Spleen (tissue), 11 donors: ENCODE measurements at regions not wholly inside any gene's neighbourhood (a gene's known extent, or its start where the extent isn't known, plus 50 kb on each side); places are given as distances from the start of the nearest gene placed in this dataset.

ENCODE experiments used
- DNase-seq: peaks from one replicate; pipeline ENCODE4 v3.0.0-alpha.2; 2020
- H3K27ac ChIP-seq, 8 donors: fragments of 200-600 bp; sonication (generic) in 7 of 8; 1 replicate in 4 of 8; 2 replicates in 4 of 8; pipeline versions ENCODE4 v1.5.0 to v1.8.0; 2016 to 2021; ENCODE audit warnings: inconsistent platforms in 4 of 8, mild to moderate bottlenecking in 4 of 8, moderate library complexity in 1 of 8
- H3K27me3 ChIP-seq, 7 donors: fragments of 200-600 bp; sonication (generic) in 6 of 7; replicated peaks in 1 of 7; 1 replicate in 4 of 7; 2 replicates in 3 of 7; pipeline versions ENCODE4 v1.5.0 to v1.8.0; 2016 to 2021; ENCODE audit warnings: inconsistent platforms in 3 of 7, mild to moderate bottlenecking in 1 of 7
- H3K36me3 ChIP-seq, 6 donors: fragments of 200-600 bp; sonication (generic) in 5 of 6; 1 replicate in 4 of 6; 2 replicates in 2 of 6; pipeline versions ENCODE4 v1.5.0 to v1.8.0; 2016 to 2021; ENCODE audit warnings: inconsistent platforms in 2 of 6
- H3K4me1 ChIP-seq, 6 donors: fragments of 200-600 bp; sonication (generic) in 5 of 6; 1 replicate in 3 of 6; 2 replicates in 3 of 6; pipeline versions ENCODE4 v1.5.0 to v1.8.0; 2016 to 2021; ENCODE audit warnings: inconsistent platforms in 3 of 6
- H3K4me3 ChIP-seq, 8 donors: fragments of 200-600 bp; sonication (generic) in 7 of 8; 1 replicate in 4 of 8; 2 replicates in 4 of 8; pipeline versions ENCODE4 v1.5.0 to v1.8.0; 2016 to 2021; ENCODE audit warnings: inconsistent platforms in 4 of 8, mild to moderate bottlenecking in 4 of 8, moderate library complexity in 2 of 8
- H3K9me3 ChIP-seq, 8 donors: fragments of 200-600 bp; sonication (generic) in 7 of 8; 1 replicate in 4 of 8; 2 replicates in 4 of 8; pipeline versions ENCODE4 v1.5.0 to v1.8.0; 2016 to 2021; ENCODE audit warnings: inconsistent platforms in 4 of 8
- POLR2A ChIP-seq, 3 donors: fragments of 450-650 bp; IDR thresholded peaks; one replicate each; pipeline ENCODE4 v1.5.1; 2017; ENCODE audit warnings: antibody characterized with exemption in 3 of 3, mild to moderate bottlenecking in 1 of 3
- POLR2AphosphoS5 ChIP-seq, 3 donors: sonication (generic); formaldehyde crosslinking; IDR thresholded peaks; one replicate each; pipeline ENCODE4 v1.5.1; 2017; ENCODE audit warnings: antibody characterized with exemption in 3 of 3
- WGBS, 5 donors: extraction: QIAGEN DNeasy Blood & Tissue Kit in 3 of 5; methylation state at CpG; one replicate each; pipeline versions ENCODE4 v1.1.5 to v1.1.7; 2013 to 2018; 5-methylcytosine and 5-hydroxymethylcytosine counted together
- intact Hi-C: fragments of 100-400 bp; cut with DNase I; formaldehyde crosslinking; loops from one replicate; pipeline ENCODE4 v1.15.0; 2023; ENCODE audit warnings: low total_unique reads
- TF ChIP-seq, protein P1 (sequence below), 11 experiments: fragments of 200-600 bp in 7 of 11; fragments of 450-650 bp in 4 of 11; sonication (generic) in 4 of 11; IDR thresholded peaks in 8 of 11; conservative IDR thresholded peaks in 3 of 11; 1 replicate in 7 of 11; 2 replicates in 4 of 11; pipeline versions ENCODE4 v1.4.0 to v1.8.0; 2016 to 2021; ENCODE audit warnings: antibody characterized with exemption in 11 of 11, inconsistent platforms in 4 of 11, mild to moderate bottlenecking in 1 of 11
- donor health status: healthy with polysubstance abuse.
- donor health status: DM: no; HTN: no; CAD: no; lungs with moderate emphysema.
- donor health status: DM: no; HTN: no; CAD: no.
- donor health status: Bipolar disorder and iron deficiency.
- donor health status: healthy.
- donor health status: DM: no; HTN: no; CAD: no.
- donor health status: DM: yes; HTN: yes; CAD: no.

GRCh38 chr10:58920655-58921003, 255.8 kb upstream of the PHYHIPL start:
- peaks cover 0 to 3% (median 0%) of the 10 kb centered on the region in 6 donors for H3K4me1 ChIP-seq
- intact Hi-C loops = no loop called here
- H3K9me3 ChIP-seq = no peaks in the 10 kb centered on the region
- no peak overlapping the region for H3K4me3 ChIP-seq
- H3K27ac ChIP-seq = peak overlapping the region in 5 of 8 donors; percentile 1 to 41 (median 37)
- no peaks in the 10 kb centered on the region for H3K36me3 ChIP-seq
- H3K27me3 ChIP-seq = no peaks in the 10 kb centered on the region
- no peak for DNase-seq
- TF ChIP-seq POLR2A (IDR thresholded peaks at IDR 0.05) = no peak
- no peak for TF ChIP-seq POLR2AphosphoS5 (IDR thresholded peaks at IDR 0.05)
- TF ChIP-seq, protein P1, sequence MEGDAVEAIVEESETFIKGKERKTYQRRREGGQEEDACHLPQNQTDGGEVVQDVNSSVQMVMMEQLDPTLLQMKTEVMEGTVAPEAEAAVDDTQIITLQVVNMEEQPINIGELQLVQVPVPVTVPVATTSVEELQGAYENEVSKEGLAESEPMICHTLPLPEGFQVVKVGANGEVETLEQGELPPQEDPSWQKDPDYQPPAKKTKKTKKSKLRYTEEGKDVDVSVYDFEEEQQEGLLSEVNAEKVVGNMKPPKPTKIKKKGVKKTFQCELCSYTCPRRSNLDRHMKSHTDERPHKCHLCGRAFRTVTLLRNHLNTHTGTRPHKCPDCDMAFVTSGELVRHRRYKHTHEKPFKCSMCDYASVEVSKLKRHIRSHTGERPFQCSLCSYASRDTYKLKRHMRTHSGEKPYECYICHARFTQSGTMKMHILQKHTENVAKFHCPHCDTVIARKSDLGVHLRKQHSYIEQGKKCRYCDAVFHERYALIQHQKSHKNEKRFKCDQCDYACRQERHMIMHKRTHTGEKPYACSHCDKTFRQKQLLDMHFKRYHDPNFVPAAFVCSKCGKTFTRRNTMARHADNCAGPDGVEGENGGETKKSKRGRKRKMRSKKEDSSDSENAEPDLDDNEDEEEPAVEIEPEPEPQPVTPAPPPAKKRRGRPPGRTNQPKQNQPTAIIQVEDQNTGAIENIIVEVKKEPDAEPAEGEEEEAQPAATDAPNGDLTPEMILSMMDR (IDR thresholded peaks at IDR 0.05 in 8 of 11, conservative IDR thresholded peaks at IDR 0.05 in 3 of 11) = no peak

DNA sequence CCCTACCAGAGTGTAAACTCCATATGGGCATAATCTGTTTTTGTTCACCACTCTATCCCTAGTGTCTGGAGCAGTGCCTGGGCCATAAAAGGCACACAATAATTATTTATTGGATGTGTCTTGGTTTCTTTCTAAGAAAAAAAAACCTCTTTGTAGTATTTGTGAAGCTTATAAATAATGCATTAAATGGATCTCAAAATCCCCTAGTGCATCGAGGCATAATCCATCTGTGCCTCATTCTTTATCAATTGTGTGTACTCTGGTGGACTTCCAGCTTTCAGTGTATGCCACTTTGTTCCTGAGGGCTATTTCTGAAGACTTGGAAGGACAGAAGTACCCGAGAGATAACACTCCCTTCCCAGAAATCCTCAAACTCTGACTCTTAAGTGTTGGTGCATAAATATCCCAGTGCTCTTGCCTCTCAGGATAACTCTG, 255.0 kb upstream of the PHYHIPL start:
- H3K4me3 ChIP-seq = no peak overlapping the region
- 34 to 67% (median 53%) methylated on average over 2 of the region's 2 CpGs for WGBS, 5 donors

DNA sequence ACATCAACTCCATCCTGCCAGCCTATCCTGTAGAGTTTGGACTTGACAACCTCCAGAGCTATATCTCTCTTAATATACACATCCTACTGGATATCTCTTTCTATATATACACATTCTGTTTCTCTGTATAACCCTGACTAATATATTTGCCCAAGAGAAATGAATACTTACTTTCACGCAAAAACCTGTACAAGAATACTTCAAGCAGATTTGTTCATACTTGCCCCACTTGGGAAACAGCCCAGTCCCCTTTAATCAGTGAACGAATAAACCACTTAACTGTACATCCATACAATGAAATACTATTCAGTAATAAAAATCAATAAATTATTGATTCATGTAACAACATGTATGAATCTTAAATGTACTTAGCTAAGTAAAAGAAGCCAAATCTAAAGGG, 251.1 kb upstream of the PHYHIPL start:
- Histone ChIP-seq H3K4me1 (peaks cover 0 to 1% (median 0%) of the 10 kb centered on the region in 6 donors), H3K4me3 (no peak overlapping the region), H3K27me3 (no peaks in the 10 kb centered on the region), H3K36me3 (no peaks in the 10 kb centered on the region), H3K9me3 (peaks cover 0 to 11% (median 2%) of the 10 kb centered on the region in 8 donors), H3K27ac (no peak overlapping the region)
- intact Hi-C loops = no loop called here
- DNase-seq = no peak
- WGBS, 5 donors = 76 to 89% (median 82%) methylated on average over 2 of the region's 2 CpGs
- no peak for TF ChIP-seq POLR2A (IDR thresholded peaks at IDR 0.05)
- TF ChIP-seq, protein P1 (IDR thresholded peaks at IDR 0.05 in 8 of 11, conservative IDR thresholded peaks at IDR 0.05 in 3 of 11) = no peak
- no peak for TF ChIP-seq POLR2AphosphoS5 (IDR thresholded peaks at IDR 0.05)

More for the DNA sequence above, 255.0 kb upstream of the PHYHIPL start:
- DNase-seq = no peak
- H3K27me3 ChIP-seq = no peaks in the 10 kb centered on the region
- peaks cover 0 to 3% (median 0%) of the 10 kb centered on the region in 6 donors for H3K4me1 ChIP-seq
- H3K36me3 ChIP-seq = no peaks in the 10 kb centered on the region
- intact Hi-C loops = no loop called here
- TF ChIP-seq POLR2AphosphoS5 (IDR thresholded peaks at IDR 0.05) = no peak
- TF ChIP-seq, protein P1 (IDR thresholded peaks at IDR 0.05 in 8 of 11, conservative IDR thresholded peaks at IDR 0.05 in 3 of 11) = no peak
- TF ChIP-seq POLR2A (IDR thresholded peaks at IDR 0.05) = no peak
- H3K9me3 ChIP-seq = no peaks in the 10 kb centered on the region
- peak overlapping the region in 3 of 8 donors; percentile 33 to 41 (median 37) for H3K27ac ChIP-seq

- no peaks in the 10 kb centered on the region for H3K36me3 ChIP-seq
- H3K27ac ChIP-seq = no peak overlapping the region
- H3K4me1 ChIP-seq = no peaks in the 10 kb centered on the region
- TF ChIP-seq, protein P1 (IDR thresholded peaks at IDR 0.05 in 8 of 11, conservative IDR thresholded peaks at IDR 0.05 in 3 of 11) = no peak
- TF ChIP-seq POLR2A (IDR thresholded peaks at IDR 0.05) (no peak), POLR2AphosphoS5 (IDR thresholded peaks at IDR 0.05) (no peak)
- WGBS, 5 donors = 83 to 91% (median 86%) methylated on average over 4 of the region's 4 CpGs
- intact Hi-C loops = no loop called here
- no peaks in the 10 kb centered on the region for H3K27me3 ChIP-seq
- H3K4me3 ChIP-seq = no peak overlapping the region
- H3K9me3 ChIP-seq = peaks cover 0 to 11% (median 2%) of the 10 kb centered on the region in 8 donors
- DNase-seq = no peak
Observed at GRCh38 chr10:58930500-58930899, 245.9 kb upstream of the PHYHIPL start.
